HepG2 (cell line): ENCODE measurements at regions not wholly inside any gene's neighbourhood (a gene's known extent, or its start where the extent isn't known, plus 50 kb on each side); places are given as distances from the start of the nearest gene placed in this dataset.

Experiments used
- AGO1 ChIP-seq: fragments of 200-400 bp; formaldehyde crosslinking; IDR thresholded peaks from 2 replicates; pipeline ENCODE4 v1.6.1; 2017; ENCODE audit warnings: mild to moderate bottlenecking, low read depth, low read length, moderate library complexity; ENCODE audit not compliant: poor library complexity, severe bottlenecking
- AGO2 ChIP-seq: fragments of 200-400 bp; formaldehyde crosslinking; optimal IDR thresholded peaks from 2 replicates; pipeline ENCODE3; 2017; ENCODE audit warnings: mild to moderate bottlenecking, low read depth, low read length, moderate library complexity
- ARNT ChIP-seq: fragments of 450-650 bp; IDR thresholded peaks from 2 replicates; pipeline ENCODE4 v1.6.1; 2017
- ETS1 ChIP-seq: sonication (generic); formaldehyde crosslinking; IDR thresholded peaks from 2 replicates; pipeline ENCODE4 v1.4.0; 2020; ENCODE audit warnings: missing genetic modification reagents
- FOSL2 ChIP-seq: sonication (generic); formaldehyde crosslinking; IDR thresholded peaks from 2 replicates; pipeline ENCODE4 v1.4.0; 2020; ENCODE audit warnings: missing genetic modification reagents
- NCOA5 ChIP-seq: sonication (generic); formaldehyde crosslinking; IDR thresholded peaks from 2 replicates; pipeline ENCODE4 v1.4.0; 2020; ENCODE audit warnings: missing genetic modification reagents
- PTBP1 ChIP-seq: fragments of 200-400 bp; formaldehyde crosslinking; IDR thresholded peaks from 2 replicates; pipeline ENCODE4 v1.6.1; 2018; ENCODE audit warnings: low read length, low read depth; ENCODE audit not compliant: poor library complexity, severe bottlenecking
- REL ChIP-seq: sonication (generic); formaldehyde crosslinking; conservative IDR thresholded peaks from 2 replicates; pipeline ENCODE4 v1.8.0; 2022; ENCODE audit warnings: mild to moderate bottlenecking, missing genetic modification reagents, moderate library complexity
- SP140L ChIP-seq: sonication (generic); formaldehyde crosslinking; IDR thresholded peaks from 2 replicates; pipeline ENCODE4 v1.4.0; 2020; ENCODE audit warnings: missing genetic modification reagents, borderline replicate concordance
- THYN1 ChIP-seq: sonication (generic); formaldehyde crosslinking; IDR thresholded peaks from 2 replicates; pipeline ENCODE4 v1.8.1; 2023; ENCODE audit warnings: low read depth, mild to moderate bottlenecking, moderate library complexity, missing genetic modification reagents, borderline replicate concordance
- ZBTB40 ChIP-seq, 2 experiments: fragments of 450-650 bp in 1 of 2; sonication (generic) in 1 of 2; formaldehyde crosslinking in 1 of 2; IDR thresholded peaks; 2 replicates each; pipeline versions ENCODE4 v1.6.1 to v1.8.0; 2016 to 2022; ENCODE audit warnings: antibody characterized with exemption in 1 of 2, mild to moderate bottlenecking in 1 of 2, missing genetic modification reagents in 1 of 2
- ZMAT3 ChIP-seq: sonication (generic); formaldehyde crosslinking; conservative IDR thresholded peaks from 2 replicates; pipeline ENCODE4 v1.7.0; 2021; ENCODE audit warnings: missing genetic modification reagents
- ZNF143 ChIP-seq: sonication (generic); formaldehyde crosslinking; IDR thresholded peaks from 2 replicates; pipeline ENCODE4 v1.4.0; 2020; ENCODE audit warnings: missing genetic modification reagents
- ZNF180 ChIP-seq: sonication (generic); formaldehyde crosslinking; IDR thresholded peaks from 2 replicates; pipeline ENCODE4 v1.4.0; 2020; ENCODE audit warnings: low read depth, missing genetic modification reagents, borderline replicate concordance
- ZNF451 ChIP-seq: sonication (generic); formaldehyde crosslinking; IDR thresholded peaks from 2 replicates; pipeline ENCODE4 v1.5.0; 2020; ENCODE audit warnings: mild to moderate bottlenecking, missing genetic modification reagents
- ZNF792 ChIP-seq: IDR thresholded peaks from 2 replicates; pipeline ENCODE4 v1.6.1; 2016
- ZSCAN22 ChIP-seq: sonication (generic); formaldehyde crosslinking; IDR thresholded peaks from 2 replicates; pipeline ENCODE4 v1.4.0; 2020; ENCODE audit warnings: mild to moderate bottlenecking, missing genetic modification reagents

- no peak for TF ChIP-seq ZBTB40 (IDR thresholded peaks at IDR 0.05)
- TF ChIP-seq ZBTB40 (CRISPR knock-in tag; IDR thresholded peaks at IDR 0.05): no peak
- TF ChIP-seq FOSL2 (CRISPR knock-in tag): no peak
- no peak for TF ChIP-seq AGO2
- TF ChIP-seq NCOA5: no peak
- no peak for TF ChIP-seq AGO1
- TF ChIP-seq ETS1 (CRISPR knock-in tag): no peak
- TF ChIP-seq REL (CRISPR knock-in tag): no peak
- TF ChIP-seq THYN1 (CRISPR knock-in tag): no peak
- TF ChIP-seq ZNF451 (CRISPR knock-in tag): no peak
- TF ChIP-seq ZNF143 (CRISPR knock-in tag): no peak
- no peak for TF ChIP-seq SP140L (CRISPR knock-in tag)
- TF ChIP-seq ZSCAN22 (CRISPR knock-in tag): no peak
- no peak for TF ChIP-seq ARNT
- no peak for TF ChIP-seq PTBP1
- no peak for TF ChIP-seq ZNF180 (CRISPR knock-in tag)
- no peak for TF ChIP-seq ZMAT3 (CRISPR knock-in tag)
- no peak for TF ChIP-seq ZNF792
Measured at GRCh38 chr12:127064207-127064606, 1202.8 kb upstream of the TMEM132C start (continued).
